Thymus (tissue), 11 donors: ENCODE measurements at regions not wholly inside any gene's neighbourhood (a gene's known extent, or its start where the extent isn't known, plus 50 kb on each side); places are given as distances from the start of the nearest gene placed in this dataset.

Experiments
- DNase-seq, 9 donors: peaks; one replicate each; pipeline ENCODE4 v3.0.0-alpha.2; 2013; ENCODE audit warnings: low spot score in 9 of 9, low read depth in 6 of 9, missing footprints in 1 of 9
- H3K27ac ChIP-seq, 2 donors: one replicate each; pipeline ENCODE4 v1.5.1; 2013; ENCODE audit warnings: control low read depth in 1 of 2, low read depth in 1 of 2, low read length in 1 of 2, mild to moderate bottlenecking in 1 of 2, moderate library complexity in 1 of 2
- H3K27me3 ChIP-seq, 2 donors: one replicate each; pipeline ENCODE4 v1.5.1; 2013; ENCODE audit warnings: low read length in 1 of 2; ENCODE audit not compliant: control insufficient read depth in 2 of 2, insufficient read depth in 1 of 2
- H3K36me3 ChIP-seq, 2 donors: one replicate each; pipeline ENCODE4 v1.5.1; 2013; ENCODE audit warnings: low read length in 1 of 2, mild to moderate bottlenecking in 1 of 2, moderate library complexity in 1 of 2; ENCODE audit not compliant: control insufficient read depth in 2 of 2, insufficient read depth in 2 of 2
- H3K4me1 ChIP-seq, 2 donors: one replicate each; pipeline ENCODE4 v1.5.1; 2013; ENCODE audit warnings: low read length in 2 of 2; ENCODE audit not compliant: control insufficient read depth in 2 of 2, insufficient read depth in 2 of 2
- H3K4me3 ChIP-seq, 2 donors: one replicate each; pipeline ENCODE4 v1.5.1; 2013; ENCODE audit warnings: low read length in 2 of 2, control low read depth in 1 of 2, mild to moderate bottlenecking in 1 of 2
- H3K9me3 ChIP-seq, 2 donors: one replicate each; pipeline ENCODE4 v1.5.1; 2013; ENCODE audit warnings: low read length in 1 of 2, mild to moderate bottlenecking in 1 of 2; ENCODE audit not compliant: control insufficient read depth in 2 of 2, insufficient read depth in 1 of 2
- WGBS: extraction: QIAGEN DNeasy Blood & Tissue Kit; methylation state at CpG from one replicate; pipeline ENCODE4 v1.1.7; 2013; 5-methylcytosine and 5-hydroxymethylcytosine counted together
- donor health status: healthy.

DNA sequence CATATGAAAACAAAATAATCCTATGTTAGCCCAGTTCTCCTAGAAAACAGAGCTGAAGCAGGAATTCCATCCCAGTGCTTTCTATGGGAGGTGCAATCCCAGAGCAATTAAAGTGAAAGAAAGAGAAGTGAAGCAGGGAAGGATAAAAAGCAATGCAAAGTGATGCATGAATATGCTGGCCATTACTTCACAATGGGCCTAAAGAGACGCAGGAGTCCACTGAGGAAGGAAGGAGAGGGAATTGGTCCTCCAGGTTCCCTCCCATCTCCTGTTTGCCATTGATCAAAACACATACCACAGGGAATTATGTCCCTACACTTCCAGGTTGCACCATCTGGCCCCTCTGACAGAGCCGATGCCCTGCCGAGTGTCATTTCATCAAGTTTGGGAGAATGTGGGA, 392.2 kb upstream of the NFE2L3 start:
- no peak for DNase-seq
- Histone ChIP-seq H3K27ac (no peak overlapping the region), H3K36me3 (no peaks in the 10 kb centered on the region), H3K9me3 (no peaks in the 10 kb centered on the region), H3K27me3 (no peaks in the 10 kb centered on the region), H3K4me3 (no peak overlapping the region), H3K4me1 (no peaks in the 10 kb centered on the region)
- WGBS: 96% methylated on average over 3 of the region's 3 CpGs

DNA sequence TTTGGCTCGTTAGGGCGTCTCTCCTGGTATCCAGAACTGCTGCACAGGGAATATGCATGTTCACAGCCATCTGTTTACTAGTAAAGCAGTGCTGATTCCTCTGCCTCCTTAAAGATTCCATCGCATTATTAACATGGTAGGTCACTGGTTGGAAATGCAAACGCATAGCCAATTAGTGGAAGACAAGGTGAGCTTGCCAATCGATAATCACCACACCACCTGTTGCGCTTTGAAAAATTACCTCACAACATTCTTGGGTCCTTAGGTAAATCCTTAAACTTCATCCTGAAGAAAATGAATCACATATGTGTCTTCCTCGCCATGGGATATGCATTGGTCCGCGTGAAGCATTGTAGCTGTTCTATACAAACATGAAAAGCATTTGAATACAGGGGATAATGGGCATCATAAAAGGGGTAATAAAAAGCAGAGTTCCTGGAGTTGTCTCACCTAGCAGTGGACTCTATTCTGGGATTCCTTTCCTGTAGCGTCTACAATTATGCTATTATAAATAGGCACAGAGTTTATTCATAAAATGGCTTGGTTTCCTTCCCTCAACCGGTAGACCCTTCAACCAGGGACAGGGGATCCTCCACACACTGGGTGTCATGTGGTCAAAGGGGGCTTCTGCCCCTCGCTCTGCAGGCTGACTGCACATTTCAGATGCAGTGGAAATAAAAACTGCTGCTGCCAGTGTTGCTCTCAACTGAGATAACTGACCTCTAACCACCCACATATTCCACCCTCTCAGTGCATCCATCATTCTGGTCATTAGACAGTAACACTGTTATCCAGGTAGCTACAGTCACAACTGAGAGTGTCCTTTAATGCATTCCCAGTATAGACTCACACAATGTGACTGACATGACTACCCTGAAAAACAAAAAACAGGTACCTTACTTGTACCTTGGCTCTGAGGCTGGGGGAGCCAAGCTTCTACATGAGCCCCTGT, 389.2 kb upstream of the NFE2L3 start:
- no peaks in the 10 kb centered on the region for H3K27me3 ChIP-seq
- DNase-seq: no peak
- no peak overlapping the region for H3K27ac ChIP-seq
- H3K4me3 ChIP-seq: no peak overlapping the region
- H3K36me3 ChIP-seq: no peaks in the 10 kb centered on the region
- 75% methylated on average over 12 of the region's 12 CpGs for WGBS
- no peaks in the 10 kb centered on the region for H3K9me3 ChIP-seq
- no peaks in the 10 kb centered on the region for H3K4me1 ChIP-seq

DNA sequence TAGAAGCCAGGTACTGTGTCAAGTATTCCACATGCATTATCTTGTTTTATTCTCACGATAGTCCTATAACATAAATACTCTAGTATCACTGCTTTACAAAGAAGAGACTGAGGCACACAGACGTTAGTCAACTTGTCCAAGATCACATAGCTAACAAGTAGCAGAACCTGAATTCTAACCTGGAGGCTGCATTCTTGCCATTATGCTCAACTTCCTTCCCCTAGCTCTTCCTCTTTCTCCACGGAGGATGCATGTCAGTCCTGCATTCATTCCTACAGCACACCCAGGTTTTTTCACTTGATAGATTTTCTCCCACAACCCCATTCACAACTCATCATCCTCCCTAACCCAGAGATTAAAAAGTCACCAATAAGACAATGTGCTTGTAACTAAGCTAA, 388.5 kb upstream of the NFE2L3 start:
- no peaks in the 10 kb centered on the region for H3K4me1 ChIP-seq
- no peaks in the 10 kb centered on the region for H3K9me3 ChIP-seq
- no peak overlapping the region for H3K4me3 ChIP-seq
- H3K36me3 ChIP-seq: no peaks in the 10 kb centered on the region
- no peaks in the 10 kb centered on the region for H3K27me3 ChIP-seq
- WGBS: 43% methylated on average over 3 of the region's 3 CpGs
- DNase-seq: no peak
- no peak overlapping the region for H3K27ac ChIP-seq

DNA sequence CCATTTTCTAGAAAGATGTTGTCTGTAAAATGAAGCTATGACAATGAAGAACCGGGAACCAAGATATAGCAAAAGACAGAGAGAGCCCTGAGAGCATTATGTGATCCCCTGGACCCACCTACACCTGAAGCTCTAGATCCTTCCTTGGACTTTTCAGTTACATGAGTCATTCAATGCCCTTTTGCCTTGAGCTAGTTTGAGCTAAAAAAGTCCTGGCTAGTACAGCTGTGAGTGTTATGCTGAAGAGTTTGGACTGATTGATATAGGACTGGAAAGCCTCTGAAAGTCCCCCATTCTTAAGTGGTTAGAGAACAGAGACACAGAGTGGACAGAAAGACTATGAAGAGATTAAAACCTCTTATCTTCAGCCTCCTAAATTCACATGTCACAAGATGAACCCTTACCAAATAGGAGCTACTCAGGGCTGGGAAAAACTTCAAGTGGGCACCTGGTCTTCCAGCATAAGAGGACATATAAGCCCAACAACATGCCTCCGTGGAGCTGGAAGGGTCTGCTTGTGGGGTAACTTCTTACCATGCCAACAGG, 386.8 kb upstream of the NFE2L3 start:
- no peak for DNase-seq
- H3K4me3 ChIP-seq: no peak overlapping the region
- H3K36me3 ChIP-seq: no peaks in the 10 kb centered on the region
- H3K27me3 ChIP-seq: no peaks in the 10 kb centered on the region
- no peaks in the 10 kb centered on the region for H3K4me1 ChIP-seq
- no peak overlapping the region for H3K27ac ChIP-seq
- WGBS: 90% methylated on average over 2 of the region's 2 CpGs
- no peaks in the 10 kb centered on the region for H3K9me3 ChIP-seq

DNA sequence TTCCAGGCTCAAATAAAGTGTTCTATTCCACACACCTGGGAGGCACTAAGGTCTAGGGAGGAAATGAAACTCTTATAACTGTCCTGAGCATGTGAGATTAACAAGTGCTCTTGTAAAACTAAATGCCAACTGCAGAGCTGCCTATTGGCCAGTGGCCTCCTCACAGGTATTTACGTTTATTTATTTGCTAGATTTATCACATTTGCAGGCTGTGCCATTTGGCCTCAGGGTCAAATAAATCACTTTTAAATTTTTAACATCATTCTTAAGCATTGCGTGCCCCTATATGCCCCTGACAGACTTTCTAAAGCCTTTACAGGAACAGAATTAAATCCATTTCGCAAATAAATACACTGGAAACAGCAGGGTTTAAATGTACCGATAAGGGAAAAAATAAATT, 381.8 kb upstream of the NFE2L3 start:
- Histone ChIP-seq H3K27me3 (no peaks in the 10 kb centered on the region), H3K9me3 (no peaks in the 10 kb centered on the region), H3K4me1 (no peaks in the 10 kb centered on the region), H3K36me3 (no peaks in the 10 kb centered on the region), H3K27ac (no peak overlapping the region), H3K4me3 (no peak overlapping the region)
- 95% methylated on average over 4 of the region's 4 CpGs for WGBS
- DNase-seq: no peak

DNA sequence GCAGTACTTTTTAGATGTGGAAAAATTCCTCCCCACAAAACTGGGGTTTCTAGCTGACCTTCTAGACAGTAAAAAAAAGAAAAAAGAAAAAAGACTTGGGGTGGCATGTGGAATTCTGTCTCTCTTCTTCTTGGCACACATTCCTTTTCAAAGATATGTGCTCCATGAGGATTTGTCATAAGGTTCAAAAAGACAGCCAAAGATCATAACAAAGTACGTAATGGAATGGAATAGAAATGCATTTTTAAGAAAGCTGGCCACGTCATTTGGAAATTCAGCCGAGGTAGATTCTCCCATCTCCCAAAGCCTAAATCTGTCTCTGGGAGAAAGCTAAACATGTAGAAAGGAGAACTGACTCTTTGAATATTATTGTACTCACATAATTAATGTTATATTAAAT, 381.3 kb upstream of the NFE2L3 start:
- 97% methylated on average over 3 of the region's 3 CpGs for WGBS
- DNase-seq: no peak
- Histone ChIP-seq H3K27me3 (no peaks in the 10 kb centered on the region), H3K4me3 (no peak overlapping the region), H3K9me3 (no peaks in the 10 kb centered on the region), H3K27ac (no peak overlapping the region), H3K4me1 (no peaks in the 10 kb centered on the region), H3K36me3 (no peaks in the 10 kb centered on the region)

DNA sequence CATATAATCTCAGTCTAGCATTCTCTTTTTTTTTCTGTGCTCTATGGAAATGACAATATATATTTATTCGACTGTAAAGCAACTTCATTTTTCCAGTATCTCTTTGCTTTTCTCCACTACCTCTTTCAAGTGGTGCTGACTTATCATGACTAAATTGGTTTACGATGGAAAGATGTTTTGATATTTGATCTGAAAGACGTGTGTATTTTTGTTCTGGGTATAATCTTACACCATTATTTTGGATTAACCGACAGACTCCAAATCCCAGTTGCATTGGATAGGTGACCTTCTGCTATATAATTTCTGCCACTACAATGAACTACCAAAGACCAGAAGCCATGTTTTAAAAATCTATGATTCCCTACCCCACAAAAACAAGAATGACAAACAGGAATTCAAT, 380.5 kb upstream of the NFE2L3 start:
- no peaks in the 10 kb centered on the region for H3K27me3 ChIP-seq
- H3K4me1 ChIP-seq: no peaks in the 10 kb centered on the region
- H3K9me3 ChIP-seq: no peaks in the 10 kb centered on the region
- WGBS: 95% methylated on average over 4 of the region's 4 CpGs
- H3K4me3 ChIP-seq: no peak overlapping the region
- H3K36me3 ChIP-seq: no peaks in the 10 kb centered on the region
- no peak overlapping the region for H3K27ac ChIP-seq
- no peak for DNase-seq

DNA sequence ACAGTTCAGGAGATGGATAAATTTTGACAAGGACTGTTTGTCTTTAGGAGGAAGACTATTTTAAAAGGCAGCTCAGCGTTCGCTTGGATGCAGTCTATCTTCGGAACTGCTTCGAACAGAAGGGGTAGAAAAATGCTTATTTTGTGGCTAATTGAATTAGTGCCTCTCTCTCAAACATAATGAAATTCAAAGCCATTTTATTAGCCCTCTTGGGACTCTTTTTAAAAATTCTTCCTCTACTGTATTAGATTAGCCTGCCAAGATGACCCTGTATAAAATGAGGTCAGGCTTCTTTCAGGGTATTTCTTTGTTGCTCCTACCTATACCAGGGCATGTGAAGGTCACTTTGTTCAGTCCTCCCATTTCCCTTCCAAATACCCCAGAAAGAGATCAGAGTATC, 379.2 kb upstream of the NFE2L3 start:
- no peaks in the 10 kb centered on the region for H3K4me1 ChIP-seq
- WGBS: 98% methylated on average over 4 of the region's 4 CpGs
- no peak overlapping the region for H3K27ac ChIP-seq
- H3K36me3 ChIP-seq: no peaks in the 10 kb centered on the region
- no peaks in the 10 kb centered on the region for H3K9me3 ChIP-seq
- no peak for DNase-seq
- H3K27me3 ChIP-seq: no peaks in the 10 kb centered on the region
- no peak overlapping the region for H3K4me3 ChIP-seq

DNA sequence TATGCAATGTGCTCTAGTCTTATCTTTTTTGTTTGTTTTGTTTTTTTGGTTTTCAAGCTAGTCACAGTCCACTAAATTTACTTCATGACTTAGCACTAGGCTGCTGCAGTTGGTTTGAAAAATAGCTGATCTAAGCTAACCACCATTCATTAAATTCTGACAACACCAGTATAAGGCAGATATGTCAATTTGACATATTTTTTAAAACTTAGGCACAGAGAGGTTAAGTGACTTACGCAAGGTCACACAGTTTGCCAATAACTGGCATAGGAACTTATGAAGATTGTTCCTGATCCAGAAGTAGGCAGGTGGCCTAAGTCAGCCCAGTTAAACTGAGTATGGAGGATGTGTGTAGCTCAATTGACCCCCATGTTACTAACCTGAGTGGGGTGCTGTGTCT, 377.3 kb upstream of the NFE2L3 start:
- no peaks in the 10 kb centered on the region for H3K36me3 ChIP-seq
- no peak for DNase-seq
- H3K27ac ChIP-seq: no peak overlapping the region
- H3K4me1 ChIP-seq: no peaks in the 10 kb centered on the region
- no peaks in the 10 kb centered on the region for H3K9me3 ChIP-seq
- WGBS: 100% methylated on average over 1 of the region's 1 CpG
- H3K4me3 ChIP-seq: no peak overlapping the region
- H3K27me3 ChIP-seq: no peaks in the 10 kb centered on the region
